ENCODE measurements at regions not wholly inside any gene's neighbourhood (a gene's known extent, or its start where the extent isn't known, plus 50 kb on each side); places are given as distances from the start of the nearest gene placed in this dataset.

- TF ChIP-seq EZH2 (IDR thresholded peaks at IDR 0.05; ENCODE audit: low read depth, low read length, severe bottlenecking) (no peak), SIRT6 (IDR thresholded peaks at IDR 0.05; ENCODE audit: low read length) (no peak), CTCF (IDR thresholded peaks at IDR 0.05; ENCODE audit: control extremely low read depth in 1 of 3, insufficient read depth in 1 of 3, low read depth in 1 of 3, low read length in 3 of 3) (no peak), JUND (IDR thresholded peaks at IDR 0.05; ENCODE audit: low read length) (no peak), TCF12 (IDR thresholded peaks at IDR 0.05; ENCODE audit: low read depth, low read length) (no peak), ZNF274 (IDR thresholded peaks at IDR 0.05; ENCODE audit: borderline replicate concordance, extremely low read depth, low read length) (no peak), POLR2A (IDR thresholded peaks at IDR 0.05; ENCODE audit: control extremely low read depth in 1 of 2, low read depth in 2 of 2, low read length in 2 of 2) (no peak), BRCA1 (IDR thresholded peaks at IDR 0.05; ENCODE audit: low read depth, low read length) (no peak), ATF2 (IDR thresholded peaks at IDR 0.05; ENCODE audit: low read length) (no peak), RAD21 (IDR thresholded peaks at IDR 0.05 in 1 of 2, conservative IDR thresholded peaks at IDR 0.05 in 1 of 2; ENCODE audit: low read depth in 2 of 2, low read length in 2 of 2) (no peak)
Measured at GRCh38 chr9:27712806-27713205, 139.5 kb upstream of the C9orf72 start.
